ENCODE measurements at regions not wholly inside any gene's neighbourhood (a gene's known extent, or its start where the extent isn't known, plus 50 kb on each side); places are given as distances from the start of the nearest gene placed in this dataset.

GRCh38 chr13:22017226-22017625 is 346.4 kb downstream of the FGF9 start:
- Histone ChIP-seq H2BK20ac (ENCODE audit: low read length) (no peak overlapping the region), H3K79me1 (ENCODE audit: low read depth, low read length) (no peaks in the 10 kb centered on the region), H3K4me3 (ENCODE audit: extremely low read depth in 1 of 4, insufficient read depth in 2 of 4, low read depth in 3 of 4, low read length in 4 of 4) (no peak overlapping the region), H3K4me1 (replicated peaks in 1 of 4; ENCODE audit: control insufficient read depth in 3 of 4, insufficient read depth in 4 of 4, low read length in 3 of 4) (no peaks in the 10 kb centered on the region), H3K23ac (ENCODE audit: insufficient read length) (no peak overlapping the region), H3K27me3 (replicated peaks in 1 of 4; ENCODE audit: control insufficient read depth in 3 of 4, extremely low read depth in 1 of 4, insufficient read depth in 3 of 4, low read length in 3 of 4) (peaks cover 0 to 1% (median 0%) of the 10 kb centered on the region in 4 experiments; a peak in 1 of 7 replicates), H3K18ac (ENCODE audit: extremely low read depth, low read length) (no peak overlapping the region), H3K79me2 (ENCODE audit: control insufficient read depth in 1 of 2, insufficient read depth in 2 of 2, low read length in 2 of 2) (no peaks in the 10 kb centered on the region), H3K4ac (replicated peaks; ENCODE audit: insufficient read length, low read depth, low read length) (no peak overlapping the region), H2AK5ac (ENCODE audit: low read depth, low read length) (no peak overlapping the region), H4K91ac (replicated peaks; ENCODE audit: insufficient read length, low read length) (no peak overlapping the region), H3K23me2 (ENCODE audit: low read depth, low read length) (no peaks in the 10 kb centered on the region), H4K8ac (ENCODE audit: extremely low read depth, insufficient read depth, low read length) (no peak overlapping the region), H2BK12ac (ENCODE audit: low read depth, low read length) (no peak overlapping the region), H3K36me3 (ENCODE audit: control insufficient read depth in 2 of 4, insufficient read depth in 4 of 4, low read length in 3 of 4) (no peaks in the 10 kb centered on the region), H2BK5ac (ENCODE audit: low read depth, low read length) (no peak overlapping the region), H3K27ac (ENCODE audit: low read depth, low read length) (no peak overlapping the region), H4K20me1 (replicated peaks in 1 of 2; ENCODE audit: control insufficient read depth in 1 of 2, insufficient read depth in 2 of 2, low read length in 2 of 2) (no peaks in the 10 kb centered on the region), H3K9me3 (ENCODE audit: insufficient read depth in 2 of 2, low read depth in 1 of 2, low read length in 1 of 2) (no peaks in the 10 kb centered on the region), H4K5ac (ENCODE audit: insufficient read length, low read depth, low read length) (no peak overlapping the region), H2BK120ac (replicated peaks; ENCODE audit: low read depth, low read length) (no peak overlapping the region), H3K56ac (replicated peaks; ENCODE audit: insufficient read length, low read depth, low read length) (no peak overlapping the region), H2BK15ac (ENCODE audit: low read length) (no peak overlapping the region), H3K4me2 (ENCODE audit: insufficient read depth in 1 of 2, low read depth in 2 of 2, low read length in 2 of 2) (no peak overlapping the region), H3K9ac (replicated peaks in 1 of 4; ENCODE audit: extremely low read depth in 1 of 4, low read depth in 3 of 4, low read length in 3 of 4) (no peak overlapping the region), H3K14ac (ENCODE audit: insufficient read length) (no peak overlapping the region), H2AFZ (ENCODE audit: low read length) (no peak overlapping the region)
- ChIA-PET CTCF (ENCODE audit: partially characterized antibody) (no interaction called here), POLR2A (ENCODE audit: partially characterized antibody) (no interaction called here)
- DNase-seq (ENCODE audit: low read depth in 1 of 2, low spot score in 2 of 2) (no peak), FAIRE-seq (no peak)
- WGBS, 2 experiments (ENCODE audit: extremely low coverage in 1 of 2, insufficient coverage in 1 of 2, insufficient read length in 1 of 2, insufficient replicate concordance in 2 of 2, low coverage in 1 of 2, low lambda C conversion rate in 2 of 2, missing lambda C conversion rate in 1 of 2) = 78% methylated on average over 3 of the region's 3 CpGs; no CpG with 5 or more reads in 1 of the 2 experiments
- no peak for TF ChIP-seq SUZ12 (IDR thresholded peaks at IDR 0.05; ENCODE audit: low read length)
- TF ChIP-seq BACH1 (IDR thresholded peaks at IDR 0.05; ENCODE audit: low read length) = no peak
- TF ChIP-seq CTBP2 (IDR thresholded peaks at IDR 0.05; ENCODE audit: borderline replicate concordance, insufficient read depth, insufficient read length, low read length) = no peak
- TF ChIP-seq ATF2 (IDR thresholded peaks at IDR 0.05; ENCODE audit: low read length) = no peak
- no peak for TF ChIP-seq TCF12 (IDR thresholded peaks at IDR 0.05; ENCODE audit: low read depth, low read length)
- no peak for TF ChIP-seq SP1 (IDR thresholded peaks at IDR 0.05; ENCODE audit: low read depth, low read length)
- TF ChIP-seq CREB1 (IDR thresholded peaks at IDR 0.05) = no peak
